Natural killer cell treated with Interleukin-12 subunit alpha and Interleukin-12 subunit beta and Interleukin-15 and Interleukin-18, amount 100 ng/mL, for 72 hours (primary cell): ENCODE measurements at regions not wholly inside any gene's neighbourhood (a gene's known extent, or its start where the extent isn't known, plus 50 kb on each side); places are given as distances from the start of the nearest gene placed in this dataset.
"Not testable (repeated sequence)": the region's sequence is repeated elsewhere in the genome, so short reads cannot be mapped to it uniquely, and the experiment has no call there.

Experiments
- ATAC-seq, 2 donors: fragments of 150-1000 bp; cut with Tn5 transposase in 1 of 2; sonication (Bioruptor Pico), chemical (Tn5 transposase) in 1 of 2; 2 replicates each; pipeline ENCODE4 v1.10.0; 2021
- DNase-seq: peaks from one replicate; pipeline ENCODE4 v3.0.0; 2022; ENCODE audit warnings: low spot score
- H3K27ac Mint-ChIP-seq, 2 donors: 1 replicate in 1 of 2; 2 replicates in 1 of 2; pipeline ENCODE4 v1.8.0; 2022; ENCODE audit warnings: mixed read lengths in 2 of 2, mild to moderate bottlenecking in 1 of 2, moderate library complexity in 1 of 2
- H3K27me3 Mint-ChIP-seq, 2 donors: 1 replicate in 1 of 2; 2 replicates in 1 of 2; pipeline ENCODE4 v1.8.0; 2022; ENCODE audit warnings: mixed read lengths in 2 of 2
- H3K36me3 Mint-ChIP-seq: one replicate; pipeline ENCODE4 v1.8.0; 2022; ENCODE audit warnings: mixed read lengths
- H3K4me1 Mint-ChIP-seq, 2 donors: 1 replicate in 1 of 2; 2 replicates in 1 of 2; pipeline ENCODE4 v1.8.0; 2022; ENCODE audit warnings: low read depth in 2 of 2, mixed read lengths in 2 of 2, mild to moderate bottlenecking in 1 of 2
- H3K4me3 Mint-ChIP-seq: one replicate; pipeline ENCODE4 v1.8.0; 2022; ENCODE audit warnings: mixed read lengths
- H3K9me3 Mint-ChIP-seq: 2 replicates; pipeline ENCODE4 v1.8.0; 2022; ENCODE audit warnings: mixed read lengths

DNA sequence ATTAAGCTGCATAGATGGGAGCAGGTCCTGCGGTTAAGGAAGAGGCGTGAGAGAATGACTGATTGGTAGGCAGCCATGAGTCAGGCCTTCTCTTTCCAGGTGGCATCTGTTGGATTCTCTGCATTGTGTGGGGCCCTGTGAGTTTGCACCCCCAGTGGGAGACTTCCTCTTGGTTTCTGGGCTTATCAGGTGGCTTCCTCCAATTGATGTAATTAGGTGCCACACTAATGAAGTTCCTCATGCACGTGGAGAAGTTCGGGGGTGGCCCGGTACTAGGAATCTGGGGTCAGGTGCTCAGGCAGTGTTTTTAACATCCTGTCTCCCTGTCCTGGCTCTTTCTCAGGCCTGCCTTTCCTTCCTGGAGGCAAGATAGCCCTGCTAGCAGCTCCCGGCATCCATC is 765.1 kb upstream of the TMEM132C start:
- DNase-seq (no peak), ATAC-seq (no peak)
- H3K4me1 Mint-ChIP-seq: no peaks in the 10 kb centered on the region
- H3K9me3 Mint-ChIP-seq: peaks cover 16% of the 10 kb centered on the region
- no peak overlapping the region for H3K4me3 Mint-ChIP-seq
- H3K27me3 Mint-ChIP-seq: no peaks in the 10 kb centered on the region
- no peak overlapping the region for H3K27ac Mint-ChIP-seq
- H3K36me3 Mint-ChIP-seq: no peaks in the 10 kb centered on the region

DNA sequence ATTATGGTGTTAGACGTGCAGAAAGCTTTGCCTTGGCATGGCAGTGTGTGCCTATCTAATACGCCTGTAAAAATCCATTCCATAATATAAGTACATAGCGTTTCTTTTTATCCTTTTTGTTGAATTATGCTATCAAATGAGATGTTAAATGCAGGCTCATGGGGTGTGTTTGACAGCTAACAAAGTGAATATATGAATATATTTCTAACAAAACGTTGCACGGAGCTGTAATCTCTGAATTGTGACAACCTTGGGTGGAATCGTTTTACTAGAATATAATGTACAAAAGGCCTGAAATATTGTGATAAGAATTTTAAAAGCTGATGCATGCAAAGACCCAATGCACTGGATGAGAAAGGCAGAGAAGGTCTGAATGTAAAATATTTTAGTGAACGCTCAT is 763.7 kb upstream of the TMEM132C start:
- Mint-ChIP-seq H3K4me3 (no peak overlapping the region), H3K27me3 (peaks cover 0 to under 1% of the 10 kb centered on the region in 2 donors), H3K4me1 (no peaks in the 10 kb centered on the region), H3K36me3 (no peaks in the 10 kb centered on the region), H3K27ac (no peak overlapping the region), H3K9me3 (peaks cover 20% of the 10 kb centered on the region)
- DNase-seq: no peak
- no peak for ATAC-seq

DNA sequence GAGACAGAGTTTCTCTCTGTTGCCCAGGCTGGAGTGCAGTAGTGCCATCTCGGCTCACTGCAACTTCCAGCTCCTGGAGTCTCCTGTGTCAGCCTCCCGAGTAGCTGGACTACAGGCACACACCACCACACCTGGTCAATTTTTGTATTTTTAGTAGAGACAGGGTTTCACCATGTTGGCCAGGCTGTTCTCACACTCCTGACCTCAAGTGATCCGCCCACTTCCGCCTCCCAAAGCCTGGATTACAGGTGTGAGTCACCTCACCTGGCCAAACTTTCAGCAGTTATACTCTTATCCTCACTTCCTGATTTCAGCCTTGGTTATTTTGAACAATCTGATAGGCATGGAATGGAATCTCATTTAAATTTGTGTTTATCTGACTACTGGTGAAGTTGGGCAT is 763.0 kb upstream of the TMEM132C start:
- not testable (repeated sequence) for H3K36me3 Mint-ChIP-seq, H3K4me1 Mint-ChIP-seq, DNase-seq, H3K27ac Mint-ChIP-seq, H3K27me3 Mint-ChIP-seq, H3K4me3 Mint-ChIP-seq, ATAC-seq
- H3K9me3 Mint-ChIP-seq: peaks cover 22% of the 10 kb centered on the region

DNA sequence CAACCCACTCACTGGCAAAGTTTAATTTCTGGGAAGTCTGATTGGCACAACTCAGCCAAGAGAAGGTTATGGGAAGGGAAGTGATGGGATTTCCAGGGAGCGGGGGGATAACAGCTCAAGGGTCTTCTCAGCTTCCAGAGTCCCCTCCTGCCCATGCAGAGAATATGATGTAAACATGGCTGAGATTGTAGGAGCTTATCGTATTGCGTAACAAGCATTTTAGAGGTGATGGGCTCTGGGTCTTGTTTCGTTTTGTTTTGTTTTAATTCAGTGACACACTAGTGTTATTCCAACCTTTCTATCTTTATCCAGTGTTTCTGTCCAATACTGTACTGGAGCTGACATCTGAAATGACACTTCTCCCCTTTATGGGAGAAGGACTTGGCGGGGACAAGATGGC is 762.1 kb upstream of the TMEM132C start:
- ATAC-seq: no peak
- Mint-ChIP-seq H3K4me1 (no peaks in the 10 kb centered on the region), H3K4me3 (no peak overlapping the region)

DNA sequence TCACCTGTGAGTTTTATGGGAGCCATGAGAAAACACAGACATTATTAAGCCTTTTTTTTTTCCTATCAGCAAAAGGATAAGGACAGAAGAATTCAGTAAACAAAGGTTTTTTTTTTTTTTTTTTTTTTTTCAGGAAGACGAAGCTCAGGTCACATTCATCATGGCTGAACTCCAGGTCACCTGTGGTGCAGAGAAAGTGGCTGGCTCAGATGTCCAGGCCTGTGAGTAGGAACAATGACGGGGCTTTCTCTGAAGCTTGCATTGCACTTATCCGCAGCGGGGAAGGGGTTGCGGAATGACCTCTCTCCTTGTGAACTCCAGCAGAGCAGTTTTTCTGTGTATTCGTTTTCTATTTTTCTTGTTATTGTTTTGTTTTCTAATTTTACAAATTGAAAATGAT is 759.6 kb upstream of the TMEM132C start:
- H3K27me3 Mint-ChIP-seq: peaks cover 0 to 7% of the 10 kb centered on the region in 2 donors
- H3K36me3 Mint-ChIP-seq: no peaks in the 10 kb centered on the region
- DNase-seq (no peak), ATAC-seq (no peak)
- H3K27ac Mint-ChIP-seq: no peak overlapping the region
- peaks cover 23% of the 10 kb centered on the region for H3K9me3 Mint-ChIP-seq
- no peak overlapping the region for H3K4me3 Mint-ChIP-seq
- no peaks in the 10 kb centered on the region for H3K4me1 Mint-ChIP-seq

More for the DNA sequence above, 762.1 kb upstream of the TMEM132C start:
- DNase-seq: no peak
- Mint-ChIP-seq H3K36me3 (no peaks in the 10 kb centered on the region), H3K9me3 (peaks cover 22% of the 10 kb centered on the region), H3K27ac (no peak overlapping the region), H3K27me3 (peaks cover 0 to 6% of the 10 kb centered on the region in 2 donors)

DNA sequence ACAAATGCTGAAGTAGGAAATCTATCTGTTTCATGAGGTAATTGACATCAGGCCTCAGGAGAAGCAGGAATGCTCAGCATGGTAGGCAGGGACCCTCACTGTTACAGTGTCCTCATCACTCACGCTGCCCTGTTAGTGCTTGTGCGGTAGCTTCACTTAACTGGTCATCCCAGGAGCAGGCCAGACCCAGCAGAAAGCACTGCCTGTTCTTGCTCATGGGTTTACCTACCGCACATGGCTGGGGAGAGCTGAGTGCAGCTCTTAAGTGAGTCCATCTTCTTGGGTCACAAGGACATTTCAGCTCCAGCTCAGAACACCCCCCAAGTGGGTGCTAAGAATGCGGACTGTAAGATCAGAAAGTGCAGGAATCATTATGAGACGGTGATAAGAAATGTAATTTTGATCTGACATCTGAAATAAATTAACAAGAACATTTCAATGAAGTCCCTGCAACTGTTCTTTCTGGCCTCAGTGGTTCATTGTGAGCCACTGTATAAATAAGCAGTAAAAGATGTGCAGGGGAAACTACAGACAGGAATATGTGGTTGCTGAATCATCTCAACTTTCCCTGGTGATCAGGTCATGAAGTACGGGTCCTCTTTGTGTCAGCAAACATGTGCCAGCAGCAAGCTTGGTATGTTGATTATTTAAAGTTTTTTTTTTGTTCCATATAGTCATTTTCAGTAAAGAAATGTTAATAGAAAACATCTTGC is 757.7 kb upstream of the TMEM132C start:
- ATAC-seq: no peak
- no peaks in the 10 kb centered on the region for H3K36me3 Mint-ChIP-seq
- no peak overlapping the region for H3K27ac Mint-ChIP-seq
- peaks cover 0 to 14% of the 10 kb centered on the region in 2 donors for H3K27me3 Mint-ChIP-seq
- H3K4me3 Mint-ChIP-seq: no peak overlapping the region
- no peaks in the 10 kb centered on the region for H3K4me1 Mint-ChIP-seq
- H3K9me3 Mint-ChIP-seq: peaks cover 16% of the 10 kb centered on the region
- no peak for DNase-seq

DNA sequence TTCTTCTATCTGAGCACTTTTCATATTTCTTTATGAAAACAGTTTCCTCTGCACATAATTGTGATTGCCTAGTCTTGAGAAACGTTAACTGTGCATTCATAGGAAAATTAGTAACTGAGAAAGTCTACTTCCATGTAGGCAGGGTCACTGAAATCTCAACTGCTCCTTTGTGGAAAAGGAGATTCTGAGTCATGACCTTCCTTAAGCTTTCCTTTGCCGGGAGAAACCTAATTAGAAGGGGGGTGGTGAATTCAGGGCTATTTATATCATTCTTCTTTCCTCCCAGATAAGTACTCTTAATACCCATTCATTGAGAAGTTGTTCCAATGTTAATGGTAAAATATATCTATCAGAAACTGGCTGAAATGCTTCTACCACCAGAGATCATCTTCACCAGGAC is 751.0 kb upstream of the TMEM132C start:
- DNase-seq (no peak), ATAC-seq (no peak)
- peaks cover 0 to 7% of the 10 kb centered on the region in 2 donors for H3K27me3 Mint-ChIP-seq
- no peak overlapping the region for H3K4me3 Mint-ChIP-seq
- H3K36me3 Mint-ChIP-seq: no peaks in the 10 kb centered on the region
- H3K4me1 Mint-ChIP-seq: no peaks in the 10 kb centered on the region
- peaks cover 7% of the 10 kb centered on the region for H3K9me3 Mint-ChIP-seq
- H3K27ac Mint-ChIP-seq: no peak overlapping the region

DNA sequence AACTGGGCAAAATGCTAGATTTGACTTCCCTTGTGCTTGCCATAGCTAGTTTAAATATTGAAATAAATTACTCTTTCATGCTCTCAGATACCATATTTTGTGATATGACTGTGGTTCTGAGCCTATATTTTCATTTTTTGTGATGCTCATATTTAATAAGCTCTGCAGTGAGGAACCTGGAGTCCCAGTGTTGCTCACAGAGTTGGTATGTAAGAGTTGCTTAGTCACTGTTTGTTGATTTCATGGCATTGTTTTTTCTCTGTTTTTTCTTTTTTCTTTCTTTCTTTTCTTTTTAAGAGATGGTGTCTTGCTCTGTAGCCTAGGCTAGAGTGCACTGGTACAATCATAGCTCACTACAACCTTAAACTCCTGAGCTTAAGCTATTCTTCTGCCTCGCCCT is 750.5 kb upstream of the TMEM132C start:
- no peak overlapping the region for H3K4me3 Mint-ChIP-seq
- no peak overlapping the region for H3K27ac Mint-ChIP-seq
- no peaks in the 10 kb centered on the region for H3K4me1 Mint-ChIP-seq
- DNase-seq: no peak
- no peaks in the 10 kb centered on the region for H3K36me3 Mint-ChIP-seq
- H3K27me3 Mint-ChIP-seq: peaks cover 0 to 7% of the 10 kb centered on the region in 2 donors
- peaks cover 7% of the 10 kb centered on the region for H3K9me3 Mint-ChIP-seq
- ATAC-seq: no peak

DNA sequence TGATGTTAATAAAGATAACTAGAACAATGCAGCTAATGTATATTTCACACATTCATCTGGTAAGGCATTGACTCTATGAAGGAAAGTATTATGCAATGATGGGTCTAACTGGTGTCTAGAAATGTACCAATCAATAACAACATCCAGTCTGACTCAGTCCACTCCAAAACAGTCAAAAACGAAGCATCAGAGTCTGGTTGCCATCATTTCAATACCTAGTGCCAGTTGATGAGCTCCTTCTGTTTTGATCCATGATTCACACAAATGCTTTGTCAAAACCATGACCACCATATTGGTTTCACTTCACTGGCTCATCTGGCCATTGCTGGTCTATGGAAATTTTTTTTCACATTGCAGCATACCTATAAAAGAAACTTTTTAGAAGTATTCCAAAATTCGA is 747.2 kb upstream of the TMEM132C start:
- no peaks in the 10 kb centered on the region for H3K36me3 Mint-ChIP-seq
- no peaks in the 10 kb centered on the region for H3K4me1 Mint-ChIP-seq
- H3K27me3 Mint-ChIP-seq: no peaks in the 10 kb centered on the region
- DNase-seq (no peak), ATAC-seq (no peak)
- no peak overlapping the region for H3K27ac Mint-ChIP-seq
- H3K9me3 Mint-ChIP-seq: peaks cover 3% of the 10 kb centered on the region
- H3K4me3 Mint-ChIP-seq: no peak overlapping the region

DNA sequence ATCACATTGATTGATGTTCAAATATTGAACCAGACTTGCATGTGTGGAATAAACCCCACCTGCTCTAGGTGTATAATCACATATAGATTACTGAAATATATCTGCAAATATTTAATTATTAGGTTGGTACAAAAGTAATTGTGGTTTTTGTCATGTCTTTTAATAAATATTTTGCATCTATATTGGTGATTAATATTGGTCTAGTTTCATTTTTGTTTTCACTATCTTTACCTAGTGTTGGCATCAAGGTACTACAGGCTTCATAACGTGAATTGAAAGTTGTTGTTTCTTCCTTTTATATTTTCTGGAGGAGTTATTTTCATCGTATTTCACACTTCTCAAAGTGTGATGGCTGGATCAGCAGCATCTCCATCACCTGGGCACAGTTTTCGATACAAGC is 740.0 kb upstream of the TMEM132C start:
- Mint-ChIP-seq H3K9me3 (peaks cover 3% of the 10 kb centered on the region), H3K27me3 (peaks cover 0 to 7% of the 10 kb centered on the region in 2 donors), H3K27ac (no peak overlapping the region), H3K36me3 (no peaks in the 10 kb centered on the region), H3K4me1 (no peaks in the 10 kb centered on the region), H3K4me3 (no peak overlapping the region)
- DNase-seq (no peak), ATAC-seq (no peak)

DNA sequence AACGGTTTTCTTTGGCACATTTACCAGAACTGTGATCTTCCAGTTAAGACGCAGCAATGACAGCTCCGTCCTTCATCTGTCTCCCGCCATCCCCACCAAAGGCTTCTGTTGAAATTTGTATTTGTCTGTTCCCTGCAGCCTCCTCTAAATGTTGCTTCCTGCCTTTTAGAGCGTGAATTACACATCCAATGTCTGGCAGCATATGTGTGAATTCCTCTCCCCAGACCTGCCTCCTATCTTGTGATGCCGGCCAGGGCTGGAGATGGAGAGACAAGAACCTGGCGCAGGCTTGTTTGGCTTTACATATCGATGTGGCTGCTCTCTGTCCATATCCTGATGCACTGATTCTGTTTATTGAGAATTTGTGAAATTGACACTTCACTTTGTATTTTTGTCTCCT is 738.4 kb upstream of the TMEM132C start:
- H3K9me3 Mint-ChIP-seq: peaks cover 3% of the 10 kb centered on the region
- DNase-seq (no peak), ATAC-seq (no peak)
- no peak overlapping the region for H3K27ac Mint-ChIP-seq
- H3K4me1 Mint-ChIP-seq: no peaks in the 10 kb centered on the region
- H3K36me3 Mint-ChIP-seq: no peaks in the 10 kb centered on the region
- peaks cover 0 to 7% of the 10 kb centered on the region in 2 donors for H3K27me3 Mint-ChIP-seq
- no peak overlapping the region for H3K4me3 Mint-ChIP-seq

DNA sequence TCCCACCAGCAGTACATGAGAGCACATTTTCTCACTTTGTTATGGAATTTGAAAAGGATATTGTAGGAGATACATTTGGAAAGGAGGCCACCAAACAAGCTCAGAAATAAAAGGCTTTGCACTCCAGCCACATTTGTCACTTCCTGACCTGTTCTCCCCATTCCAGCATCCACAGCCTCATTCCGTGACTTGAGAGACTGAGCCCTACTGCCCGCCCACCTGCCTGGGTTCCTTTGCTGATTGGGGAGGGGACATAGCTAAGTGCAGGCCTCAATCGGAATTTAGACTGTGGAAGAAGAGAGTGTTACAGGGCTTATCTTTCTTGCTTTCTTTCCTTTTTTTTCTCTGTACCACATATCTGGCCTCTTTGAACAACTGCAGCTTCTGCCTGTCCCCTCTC is 735.4 kb upstream of the TMEM132C start:
- Mint-ChIP-seq H3K36me3 (no peaks in the 10 kb centered on the region), H3K4me1 (no peaks in the 10 kb centered on the region), H3K27me3 (peaks cover 0 to 7% of the 10 kb centered on the region in 2 donors), H3K27ac (no peak overlapping the region), H3K9me3 (peaks cover under 1% of the 10 kb centered on the region), H3K4me3 (no peak overlapping the region)
- DNase-seq: no peak
- ATAC-seq: no peak

DNA sequence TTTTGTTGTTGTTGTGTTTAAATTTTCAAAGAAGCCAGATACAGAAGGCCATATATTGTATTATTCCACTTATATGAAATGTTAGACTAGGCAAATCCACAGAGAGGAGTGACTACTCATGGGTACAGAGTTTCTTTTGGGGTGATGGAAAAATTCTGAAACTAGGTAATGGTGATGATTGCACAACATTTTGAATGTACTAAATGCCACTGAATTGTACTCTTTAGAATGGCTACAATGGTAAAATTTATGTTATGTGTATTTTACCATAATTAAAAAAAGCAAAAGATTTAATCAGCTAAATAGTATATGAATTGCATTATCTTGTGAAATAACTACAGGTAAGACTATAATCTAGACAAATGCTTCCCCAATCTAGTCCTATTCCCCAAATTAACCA is 733.6 kb upstream of the TMEM132C start:
- Mint-ChIP-seq H3K27ac (no peak overlapping the region), H3K4me3 (no peak overlapping the region), H3K4me1 (no peaks in the 10 kb centered on the region), H3K36me3 (no peaks in the 10 kb centered on the region), H3K9me3 (no peaks in the 10 kb centered on the region), H3K27me3 (peaks cover 0 to 7% of the 10 kb centered on the region in 2 donors)
- ATAC-seq: no peak
- DNase-seq: no peak

DNA sequence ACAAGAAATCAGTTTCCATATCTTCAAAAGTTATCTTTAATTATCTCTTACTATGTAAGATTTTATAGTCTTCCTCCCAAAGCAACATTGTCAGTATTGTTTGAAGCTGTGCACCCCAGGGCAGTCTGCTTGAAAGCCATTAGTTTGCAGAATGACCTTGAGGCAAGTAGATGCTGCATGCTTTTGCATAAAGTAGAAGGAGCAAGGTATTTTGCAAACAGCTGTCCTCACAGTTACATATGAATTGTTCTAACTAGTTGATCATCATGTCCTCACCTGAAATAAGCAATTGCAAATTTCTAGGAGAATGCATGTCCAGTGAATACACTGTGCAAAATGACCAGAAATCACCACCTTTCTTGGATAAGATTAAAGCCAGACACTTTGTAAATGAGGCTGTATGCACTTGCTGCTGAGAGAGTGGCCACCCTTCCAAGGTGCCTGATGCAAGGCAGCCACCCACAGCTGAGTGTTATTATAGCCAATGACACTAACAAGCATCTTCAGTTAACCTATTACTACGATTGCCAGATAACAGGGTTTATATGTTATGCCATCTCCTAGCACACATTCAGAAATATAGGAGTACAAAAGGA is 730.0 kb upstream of the TMEM132C start:
- H3K9me3 Mint-ChIP-seq: no peaks in the 10 kb centered on the region
- no peaks in the 10 kb centered on the region for H3K4me1 Mint-ChIP-seq
- ATAC-seq: no peak
- no peak for DNase-seq
- H3K36me3 Mint-ChIP-seq: no peaks in the 10 kb centered on the region
- H3K27me3 Mint-ChIP-seq: no peaks in the 10 kb centered on the region
- H3K27ac Mint-ChIP-seq: no peak overlapping the region
- H3K4me3 Mint-ChIP-seq: no peak overlapping the region

DNA sequence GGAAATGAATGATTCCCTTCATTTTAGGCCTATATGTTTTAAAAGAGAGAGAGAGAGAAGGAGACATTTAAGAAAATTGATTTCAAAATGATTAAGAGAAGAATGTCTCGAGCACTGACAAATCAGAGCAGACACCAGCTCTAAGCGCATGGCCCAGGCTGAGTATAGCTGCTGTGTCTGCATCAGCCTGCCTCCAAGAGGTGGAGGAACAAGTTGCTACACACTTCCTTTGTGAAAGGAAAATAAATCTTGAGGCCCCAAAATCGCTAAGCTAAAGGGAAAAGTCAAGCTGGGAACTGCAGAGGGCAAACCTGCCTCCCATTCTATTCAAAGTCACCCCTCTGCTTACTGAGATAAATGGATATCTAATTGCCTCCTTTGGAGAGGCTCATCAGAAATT is 728.7 kb upstream of the TMEM132C start:
- H3K27ac Mint-ChIP-seq: no peak overlapping the region
- no peaks in the 10 kb centered on the region for H3K4me1 Mint-ChIP-seq
- no peak overlapping the region for H3K4me3 Mint-ChIP-seq
- no peak for DNase-seq
- no peaks in the 10 kb centered on the region for H3K27me3 Mint-ChIP-seq
- no peak for ATAC-seq
- no peaks in the 10 kb centered on the region for H3K9me3 Mint-ChIP-seq
- no peaks in the 10 kb centered on the region for H3K36me3 Mint-ChIP-seq
